Transverse colon (tissue), 3 donors: ENCODE measurements at regions not wholly inside any gene's neighbourhood (a gene's known extent, or its start where the extent isn't known, plus 50 kb on each side); places are given as distances from the start of the nearest gene placed in this dataset.

Experiments
- EP300 ChIP-seq: sonication (generic); formaldehyde crosslinking; IDR thresholded peaks from one replicate; pipeline ENCODE4 v1.6.1; 2017; ENCODE audit warnings: antibody characterized with exemption, low read depth
- POLR2A ChIP-seq: fragments of 450-650 bp; IDR thresholded peaks from one replicate; pipeline ENCODE4 v1.6.1; 2016; ENCODE audit warnings: antibody characterized with exemption, mild to moderate bottlenecking, moderate library complexity
- POLR2AphosphoS5 ChIP-seq, 3 donors: sonication (generic); formaldehyde crosslinking; IDR thresholded peaks; one replicate each; pipeline ENCODE4 v1.6.1; 2016; ENCODE audit warnings: antibody characterized with exemption in 3 of 3

DNA sequence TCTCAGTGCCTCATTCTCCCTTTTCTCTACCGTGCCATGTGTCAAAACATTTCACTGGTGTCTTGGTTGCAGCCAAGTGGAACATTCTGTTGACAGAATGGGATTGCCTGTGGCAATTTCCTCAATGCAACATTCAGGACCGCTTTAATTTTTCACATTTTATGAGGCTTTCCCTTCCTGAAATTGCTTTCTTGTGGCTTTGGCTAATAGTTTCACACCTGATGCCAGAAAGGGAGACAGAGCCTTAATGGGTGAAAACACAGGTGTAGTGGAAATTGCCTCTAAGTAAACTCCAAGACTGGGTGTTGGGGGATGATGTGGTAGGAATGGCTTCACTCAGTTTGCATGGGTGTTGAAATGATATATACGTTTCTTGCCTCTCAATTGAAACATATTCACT lies 278.3 kb downstream of the TSN start:
- TF ChIP-seq POLR2A (no peak), POLR2AphosphoS5 (IDR thresholded peaks at IDR 0.05) (no peak), EP300 (no peak)
